ENCODE measurements at regions not wholly inside any gene's neighbourhood (a gene's known extent, or its start where the extent isn't known, plus 50 kb on each side); places are given as distances from the start of the nearest gene placed in this dataset.

- H3K27me3 ChIP-seq (ENCODE audit: control insufficient read depth, insufficient read depth, low read length): no peaks in the 10 kb centered on the region
- no peaks in the 10 kb centered on the region for H3K36me3 ChIP-seq (ENCODE audit: control insufficient read depth, insufficient read depth, low read length)
- FAIRE-seq (no peak), DNase-seq (ENCODE audit: low read depth) (no peak)
- no peak overlapping the region for H3K4me3 ChIP-seq (ENCODE audit: low read depth, low read length)
- TF ChIP-seq CTCF (IDR thresholded peaks at IDR 0.05; ENCODE audit: insufficient read depth, low read length, severe bottlenecking): no peak
Observed at GRCh38 chr7:10704653-10705052, 269.0 kb upstream of the PHF14 start.

GRCh38 chr7:10706875-10707493 is 266.7 kb upstream of the PHF14 start:
- DNase-seq (ENCODE audit: low read depth) (no peak), FAIRE-seq (no peak)
- no peak for TF ChIP-seq CTCF (IDR thresholded peaks at IDR 0.05; ENCODE audit: insufficient read depth, low read length, severe bottlenecking)
- Histone ChIP-seq H3K27me3 (ENCODE audit: control insufficient read depth, insufficient read depth, low read length) (no peaks in the 10 kb centered on the region), H3K36me3 (ENCODE audit: control insufficient read depth, insufficient read depth, low read length) (no peaks in the 10 kb centered on the region), H3K4me3 (ENCODE audit: low read depth, low read length) (no peak overlapping the region)

- DNase-seq (ENCODE audit: low read depth) (no peak), FAIRE-seq (no peak)
- TF ChIP-seq CTCF (IDR thresholded peaks at IDR 0.05; ENCODE audit: insufficient read depth, low read length, severe bottlenecking): no peak
- Histone ChIP-seq H3K4me3 (ENCODE audit: low read depth, low read length) (no peak overlapping the region), H3K36me3 (ENCODE audit: control insufficient read depth, insufficient read depth, low read length) (no peaks in the 10 kb centered on the region), H3K27me3 (ENCODE audit: control insufficient read depth, insufficient read depth, low read length) (no peaks in the 10 kb centered on the region)
Observed at GRCh38 chr7:10707519-10707918, 266.2 kb upstream of the PHF14 start.

- no peak overlapping the region for H3K4me3 ChIP-seq (ENCODE audit: low read depth, low read length)
- FAIRE-seq (no peak), DNase-seq (ENCODE audit: low read depth) (peak; percentile 13)
- TF ChIP-seq CTCF (IDR thresholded peaks at IDR 0.05; ENCODE audit: insufficient read depth, low read length, severe bottlenecking): peak; percentile 5
- no peaks in the 10 kb centered on the region for H3K27me3 ChIP-seq (ENCODE audit: control insufficient read depth, insufficient read depth, low read length)
- H3K36me3 ChIP-seq (ENCODE audit: control insufficient read depth, insufficient read depth, low read length): no peaks in the 10 kb centered on the region
Observed at GRCh38 chr7:10708447-10708846, 265.2 kb upstream of the PHF14 start.

- no peaks in the 10 kb centered on the region for H3K27me3 ChIP-seq (ENCODE audit: control insufficient read depth, insufficient read depth, low read length)
- H3K36me3 ChIP-seq (ENCODE audit: control insufficient read depth, insufficient read depth, low read length): no peaks in the 10 kb centered on the region
- no peak overlapping the region for H3K4me3 ChIP-seq (ENCODE audit: low read depth, low read length)
- no peak for TF ChIP-seq CTCF (IDR thresholded peaks at IDR 0.05; ENCODE audit: insufficient read depth, low read length, severe bottlenecking)
- DNase-seq (ENCODE audit: low read depth) (no peak), FAIRE-seq (no peak)
Observed at GRCh38 chr7:10718768-10719167, 254.9 kb upstream of the PHF14 start.

- Histone ChIP-seq H3K27me3 (ENCODE audit: control insufficient read depth, insufficient read depth, low read length) (no peaks in the 10 kb centered on the region), H3K36me3 (ENCODE audit: control insufficient read depth, insufficient read depth, low read length) (no peaks in the 10 kb centered on the region), H3K4me3 (ENCODE audit: low read depth, low read length) (no peak overlapping the region)
- FAIRE-seq (no peak), DNase-seq (ENCODE audit: low read depth) (no peak)
- TF ChIP-seq CTCF (IDR thresholded peaks at IDR 0.05; ENCODE audit: insufficient read depth, low read length, severe bottlenecking): no peak
Observed at GRCh38 chr7:10720042-10720441, 253.6 kb upstream of the PHF14 start.
